K562 (cell line): ENCODE measurements at regions not wholly inside any gene's neighbourhood (a gene's known extent, or its start where the extent isn't known, plus 50 kb on each side); places are given as distances from the start of the nearest gene placed in this dataset.

Experiments
- CEBPB ChIP-seq: fragments of 450-650 bp; IDR thresholded peaks from 2 replicates; pipeline ENCODE4 v1.6.1; 2016; ENCODE audit warnings: missing genetic modification characterization, missing compliant biosample characterization
- ERF ChIP-seq: fragments of 450-650 bp; formaldehyde crosslinking; IDR thresholded peaks from 2 replicates; pipeline ENCODE4 v1.4.0; 2020; ENCODE audit warnings: mild to moderate bottlenecking, mixed read lengths
- ESRRA ChIP-seq: fragments of 450-650 bp; IDR thresholded peaks from 2 replicates; pipeline ENCODE4 v1.6.1; 2014; ENCODE audit warnings: low read depth, mild to moderate bottlenecking, moderate library complexity, borderline replicate concordance
- HDAC6 ChIP-seq: IDR thresholded peaks from 2 replicates; pipeline ENCODE4 v1.6.1; 2012; ENCODE audit warnings: low read depth, mild to moderate bottlenecking, control low read depth, inconsistent platforms, low read length, moderate library complexity
- MYBL2 ChIP-seq, 2 experiments: fragments of 450-650 bp in 1 of 2; sonication (generic) in 1 of 2; formaldehyde crosslinking in 1 of 2; IDR thresholded peaks; 2 replicates each; pipeline versions ENCODE4 v1.6.1 to v1.8.1; 2017 to 2022; ENCODE audit warnings: borderline replicate concordance in 1 of 2, inconsistent platforms in 1 of 2, low read depth in 1 of 2, mild to moderate bottlenecking in 1 of 2, missing genetic modification reagents in 1 of 2, moderate library complexity in 1 of 2
- POLR2G ChIP-seq: fragments of 200-400 bp; formaldehyde crosslinking; IDR thresholded peaks from 2 replicates; pipeline ENCODE4 v1.6.1; 2017; ENCODE audit warnings: low read depth, mild to moderate bottlenecking, antibody characterized with exemption, low read length, moderate library complexity
- RFX5 ChIP-seq: IDR thresholded peaks from 2 replicates; pipeline ENCODE4 v1.6.1; 2011; ENCODE audit warnings: low read depth, mild to moderate bottlenecking, improper control_type of control experiment, low read length
- SREBF2 ChIP-seq: sonication (generic); formaldehyde crosslinking; IDR thresholded peaks from 2 replicates; pipeline ENCODE4 v1.4.0; 2020; ENCODE audit warnings: mild to moderate bottlenecking, missing genetic modification reagents
- TSHZ1 ChIP-seq: fragments of 250-450 bp; sonication (Bioruptor Pico); IDR thresholded peaks from 2 replicates; pipeline ENCODE4 v1.4.0; 2020; ENCODE audit warnings: mild to moderate bottlenecking, moderate library complexity
- YY1 ChIP-seq, 3 experiments: IDR thresholded peaks; 2 replicates each; pipeline ENCODE4 v1.6.1; 2011; ENCODE audit warnings: low read length in 2 of 3, mild to moderate bottlenecking in 2 of 3, moderate library complexity in 2 of 3, borderline replicate concordance in 1 of 3, control low read depth in 1 of 3, low read depth in 1 of 3; ENCODE audit not compliant: insufficient read depth in 3 of 3, insufficient replicate concordance in 2 of 3, control insufficient read depth in 1 of 3, insufficient read length in 1 of 3; ENCODE audit errors: extremely low read depth in 1 of 3
- ZNF140 ChIP-seq: fragments of 250-450 bp; sonication (Bioruptor Pico); IDR thresholded peaks from 2 replicates; pipeline ENCODE4 v1.8.0; 2021; ENCODE audit warnings: moderate library complexity, mild to moderate bottlenecking, inconsistent platforms

GRCh38 chr7:142528608-142529408 is 220.5 kb upstream of the PRSS1 start:
- no peak for TF ChIP-seq CEBPB
- peak in 1 of 3 experiments; percentile 24 for TF ChIP-seq YY1 (IDR thresholded peaks at IDR 0.05; ENCODE audit: borderline replicate concordance in 1 of 3, control insufficient read depth in 1 of 3, extremely low read depth in 1 of 3, insufficient read depth in 3 of 3, insufficient read length in 1 of 3, insufficient replicate concordance in 2 of 3, low read depth in 1 of 3, low read length in 2 of 3)
- no peak for TF ChIP-seq ESRRA
- no peak for TF ChIP-seq MYBL2 (IDR thresholded peaks at IDR 0.05; ENCODE audit: low read depth)
- no peak for TF ChIP-seq MYBL2 (CRISPR knock-in tag; IDR thresholded peaks at IDR 0.05; ENCODE audit: borderline replicate concordance)
- TF ChIP-seq HDAC6, result no peak
- no peak for TF ChIP-seq ERF
- TF ChIP-seq ZNF140, result no peak
- TF ChIP-seq RFX5, result no peak
- TF ChIP-seq POLR2G, result no peak
- TF ChIP-seq SREBF2, result no peak
- TF ChIP-seq TSHZ1, result no peak
